DOHH2 (cell line): ENCODE measurements at regions not wholly inside any gene's neighbourhood (a gene's known extent, or its start where the extent isn't known, plus 50 kb on each side); places are given as distances from the start of the nearest gene placed in this dataset.

Experiments
- EZH2phosphoT487 ChIP-seq: fragments of 200-600 bp; sonication (generic); IDR thresholded peaks from 2 replicates; pipeline ENCODE4 v1.6.1; 2017; ENCODE audit warnings: borderline replicate concordance, mild to moderate bottlenecking, antibody characterized with exemption, low read length, moderate library complexity, mixed read lengths
- TF ChIP-seq, protein P1 (sequence below): fragments of 200-600 bp; sonication (generic); IDR thresholded peaks from one replicate; pipeline ENCODE4 v1.5.1; 2014; ENCODE audit warnings: antibody characterized with exemption, mild to moderate bottlenecking, low read depth, low read length; ENCODE audit not compliant: poor library complexity, severe bottlenecking

GRCh38 chr13:71962735-71963134, 95.7 kb upstream of the DACH1 start:
- TF ChIP-seq, protein P1, sequence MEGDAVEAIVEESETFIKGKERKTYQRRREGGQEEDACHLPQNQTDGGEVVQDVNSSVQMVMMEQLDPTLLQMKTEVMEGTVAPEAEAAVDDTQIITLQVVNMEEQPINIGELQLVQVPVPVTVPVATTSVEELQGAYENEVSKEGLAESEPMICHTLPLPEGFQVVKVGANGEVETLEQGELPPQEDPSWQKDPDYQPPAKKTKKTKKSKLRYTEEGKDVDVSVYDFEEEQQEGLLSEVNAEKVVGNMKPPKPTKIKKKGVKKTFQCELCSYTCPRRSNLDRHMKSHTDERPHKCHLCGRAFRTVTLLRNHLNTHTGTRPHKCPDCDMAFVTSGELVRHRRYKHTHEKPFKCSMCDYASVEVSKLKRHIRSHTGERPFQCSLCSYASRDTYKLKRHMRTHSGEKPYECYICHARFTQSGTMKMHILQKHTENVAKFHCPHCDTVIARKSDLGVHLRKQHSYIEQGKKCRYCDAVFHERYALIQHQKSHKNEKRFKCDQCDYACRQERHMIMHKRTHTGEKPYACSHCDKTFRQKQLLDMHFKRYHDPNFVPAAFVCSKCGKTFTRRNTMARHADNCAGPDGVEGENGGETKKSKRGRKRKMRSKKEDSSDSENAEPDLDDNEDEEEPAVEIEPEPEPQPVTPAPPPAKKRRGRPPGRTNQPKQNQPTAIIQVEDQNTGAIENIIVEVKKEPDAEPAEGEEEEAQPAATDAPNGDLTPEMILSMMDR = no peak
- no peak for TF ChIP-seq EZH2phosphoT487
